AG08395 (cell line): ENCODE measurements at regions not wholly inside any gene's neighbourhood (a gene's known extent, or its start where the extent isn't known, plus 50 kb on each side); places are given as distances from the start of the nearest gene placed in this dataset.
"Not testable (repeated sequence)": the region's sequence is repeated elsewhere in the genome, so short reads cannot be mapped to it uniquely, and the experiment has no call there.

Experiments
- DNase-seq: peaks from one replicate; pipeline ENCODE4 v3.0.0; 2012; ENCODE audit warnings: mixed read lengths, low spot score

DNA sequence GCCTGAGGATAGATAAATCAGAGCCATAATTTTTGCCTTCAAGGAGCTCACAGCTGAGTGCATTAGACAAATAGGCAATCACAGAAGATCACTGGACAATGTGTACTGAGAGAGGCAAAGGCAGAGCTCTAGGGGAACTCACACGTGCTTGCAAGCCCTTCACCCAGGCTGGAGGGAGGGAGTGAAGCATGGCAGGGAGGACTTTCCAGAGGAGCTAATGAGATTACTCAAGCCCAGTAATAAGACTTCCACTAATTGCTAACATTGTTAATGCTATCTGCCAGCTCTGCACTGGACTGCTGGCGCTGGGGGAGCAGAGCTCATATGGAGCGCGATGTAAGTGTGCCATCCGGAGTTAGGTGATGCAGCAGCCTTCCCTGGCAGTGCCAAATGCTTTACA lies 408.4 kb downstream of the NTRK2 start:
- no peak for DNase-seq

DNA sequence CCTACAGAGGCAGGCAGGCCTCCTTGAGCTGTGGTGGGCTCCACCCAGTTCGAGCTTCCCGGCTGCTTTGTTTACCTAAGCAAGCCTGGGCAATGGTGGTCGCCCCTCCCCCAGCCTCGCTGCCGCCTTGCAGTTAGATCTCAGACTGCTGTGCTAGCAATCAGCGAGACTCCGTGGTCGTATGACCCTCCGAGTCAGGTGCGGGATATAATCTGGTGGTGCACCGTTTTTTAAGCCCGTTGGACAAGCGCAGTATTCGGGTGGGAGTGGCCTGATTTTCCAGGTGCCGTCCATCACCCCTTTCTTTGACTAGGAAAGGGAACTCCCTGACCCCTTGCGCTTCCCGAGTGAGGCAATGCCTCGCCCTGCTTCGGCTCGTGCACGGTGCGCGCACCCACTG lies 407.6 kb downstream of the NTRK2 start:
- DNase-seq, result not testable (repeated sequence)
